ENCODE measurements at regions not wholly inside any gene's neighbourhood (a gene's known extent, or its start where the extent isn't known, plus 50 kb on each side); places are given as distances from the start of the nearest gene placed in this dataset.

GRCh38 chr12:92365836-92366235 lies 220.2 kb upstream of the BTG1 start:
- TF ChIP-seq GATA3 (IDR thresholded peaks at IDR 0.05; ENCODE audit: low read depth, low read length) (no peak), GATA2 (IDR thresholded peaks at IDR 0.05; ENCODE audit: low read depth, low read length) (no peak)

- TF ChIP-seq GATA3 (IDR thresholded peaks at IDR 0.05; ENCODE audit: low read depth, low read length) (no peak), GATA2 (IDR thresholded peaks at IDR 0.05; ENCODE audit: low read depth, low read length) (no peak)
These were observed 219.7 kb upstream of the BTG1 start for GRCh38 chr12:92365333-92365732.

GRCh38 chr12:92363295-92364146 lies 217.9 kb upstream of the BTG1 start:
- TF ChIP-seq GATA3 (IDR thresholded peaks at IDR 0.05; ENCODE audit: low read depth, low read length) (no peak), GATA2 (IDR thresholded peaks at IDR 0.05; ENCODE audit: low read depth, low read length) (peak; percentile 31; the same call in 1 of the 2 replicates)

- TF ChIP-seq GATA2 (IDR thresholded peaks at IDR 0.05; ENCODE audit: low read depth, low read length) (no peak), GATA3 (IDR thresholded peaks at IDR 0.05; ENCODE audit: low read depth, low read length) (no peak)
These were observed 217.1 kb upstream of the BTG1 start for GRCh38 chr12:92362785-92363184.

GRCh38 chr12:92362126-92362525 lies 216.5 kb upstream of the BTG1 start:
- TF ChIP-seq GATA3 (IDR thresholded peaks at IDR 0.05; ENCODE audit: low read depth, low read length) = no peak
- TF ChIP-seq GATA2 (IDR thresholded peaks at IDR 0.05; ENCODE audit: low read depth, low read length) = no peak

- TF ChIP-seq GATA2 (IDR thresholded peaks at IDR 0.05; ENCODE audit: low read depth, low read length) (no peak), GATA3 (IDR thresholded peaks at IDR 0.05; ENCODE audit: low read depth, low read length) (no peak)
These were observed 214.9 kb upstream of the BTG1 start for GRCh38 chr12:92360543-92360942.

- no peak for TF ChIP-seq GATA2 (IDR thresholded peaks at IDR 0.05; ENCODE audit: low read depth, low read length)
- TF ChIP-seq GATA3 (IDR thresholded peaks at IDR 0.05; ENCODE audit: low read depth, low read length) = no peak
These were observed 214.0 kb upstream of the BTG1 start for GRCh38 chr12:92359581-92360209.

GRCh38 chr12:92357584-92358261 lies 212.1 kb upstream of the BTG1 start:
- no peak for TF ChIP-seq GATA3 (IDR thresholded peaks at IDR 0.05; ENCODE audit: low read depth, low read length)
- no peak for TF ChIP-seq GATA2 (IDR thresholded peaks at IDR 0.05; ENCODE audit: low read depth, low read length)

GRCh38 chr12:92356425-92356824 lies 210.8 kb upstream of the BTG1 start:
- TF ChIP-seq GATA3 (IDR thresholded peaks at IDR 0.05; ENCODE audit: low read depth, low read length) = no peak
- TF ChIP-seq GATA2 (IDR thresholded peaks at IDR 0.05; ENCODE audit: low read depth, low read length) = no peak

GRCh38 chr12:92349635-92350034 lies 204.0 kb upstream of the BTG1 start:
- TF ChIP-seq GATA2 (IDR thresholded peaks at IDR 0.05; ENCODE audit: low read depth, low read length) (no peak), GATA3 (IDR thresholded peaks at IDR 0.05; ENCODE audit: low read depth, low read length) (no peak)

- no peak for TF ChIP-seq GATA3 (IDR thresholded peaks at IDR 0.05; ENCODE audit: low read depth, low read length)
These were observed 196.9 kb upstream of the BTG1 start for GRCh38 chr12:92342574-92342973.

- TF ChIP-seq GATA2 (IDR thresholded peaks at IDR 0.05; ENCODE audit: low read depth, low read length) = peak; percentile 73; the same call in 1 of the 2 replicates
- peak; percentile 68 for TF ChIP-seq GATA3 (IDR thresholded peaks at IDR 0.05; ENCODE audit: low read depth, low read length)
These were observed 195.5 kb upstream of the BTG1 start for GRCh38 chr12:92341065-92341668.

GRCh38 chr12:92340441-92341064 lies 194.9 kb upstream of the BTG1 start:
- no peak; the same call in 1 of the 2 replicates for TF ChIP-seq GATA3 (IDR thresholded peaks at IDR 0.05; ENCODE audit: low read depth, low read length)
- no peak for TF ChIP-seq GATA2 (IDR thresholded peaks at IDR 0.05; ENCODE audit: low read depth, low read length)

GRCh38 chr12:92340003-92340402 lies 194.4 kb upstream of the BTG1 start:
- no peak for TF ChIP-seq GATA2 (IDR thresholded peaks at IDR 0.05; ENCODE audit: low read depth, low read length)
- TF ChIP-seq GATA3 (IDR thresholded peaks at IDR 0.05; ENCODE audit: low read depth, low read length) = no peak
